ENCODE measurements at regions not wholly inside any gene's neighbourhood (a gene's known extent, or its start where the extent isn't known, plus 50 kb on each side); places are given as distances from the start of the nearest gene placed in this dataset.

GRCh38 chr10:71040846-71041605 lies 152.7 kb upstream of the PCBD1 start:
- Histone ChIP-seq H3K4me2 (replicated peaks; ENCODE audit: low read depth, low read length, poor library complexity, severe bottlenecking) (no peak overlapping the region), H2AFZ (ENCODE audit: insufficient read depth, low read depth, low read length, poor library complexity, severe bottlenecking) (no peak overlapping the region), H3K9me3 (ENCODE audit: control extremely low read depth in 1 of 3, control insufficient read depth in 2 of 3, insufficient read depth in 1 of 3, low read length in 2 of 3) (no peaks in the 10 kb centered on the region), H3K9ac (ENCODE audit: low read length) (no peak overlapping the region), H3K79me2 (ENCODE audit: control insufficient read depth, insufficient read depth, low read length) (no peaks in the 10 kb centered on the region), H3K27ac (ENCODE audit: low read length in 2 of 2) (no peak overlapping the region), H3K4me3 (ENCODE audit: control extremely low read depth in 1 of 5, extremely low read depth in 1 of 5, insufficient read depth in 1 of 5, low read depth in 2 of 5, low read length in 4 of 5) (no peak overlapping the region), H3K36me3 (replicated peaks in 1 of 2; ENCODE audit: control extremely low read depth in 1 of 2, control insufficient read depth in 1 of 2, extremely low read depth in 1 of 2, insufficient read depth in 2 of 2, low read length in 1 of 2) (no peaks in the 10 kb centered on the region), H4K20me1 (ENCODE audit: control insufficient read depth, insufficient read depth, low read length, poor library complexity, severe bottlenecking) (no peaks in the 10 kb centered on the region), H3K4me1 (ENCODE audit: control insufficient read depth in 2 of 2, insufficient read depth in 2 of 2, low read length in 2 of 2) (no peaks in the 10 kb centered on the region), H3K27me3 (replicated peaks in 1 of 4; ENCODE audit: control extremely low read depth in 1 of 4, control insufficient read depth in 3 of 4, insufficient read depth in 4 of 4, low read length in 3 of 4) (peaks cover 0 to 2% (median 0%) of the 10 kb centered on the region in 4 experiments)
- ChIA-PET CTCF (interaction anchor here (0.6 kb wide), 1 partner anchor 405 kb away, joined by 5 read pairs; no protein-coding TSS in a partner anchor), POLR2A (no interaction called here)
- Mint-ChIP-seq H3K9me3 (ENCODE audit: insufficient read depth) (no peaks in the 10 kb centered on the region), H3K4me1 (peaks cover 7% of the 10 kb centered on the region), H3K4me3 (no peak overlapping the region), H3K27me3 (no peaks in the 10 kb centered on the region), H3K27ac (no peak overlapping the region)
- no peak for DNase-seq
- ATAC-seq (ENCODE audit: low read depth), result no peak
- no peak for TF ChIP-seq CTCF (IDR thresholded peaks at IDR 0.05)
- 80% methylated on average over 19 of the region's 20 CpGs for WGBS (ENCODE audit: insufficient coverage)
- intact Hi-C loops (cut with micrococcal nuclease), result no loop called here

GRCh38 chr10:71042216-71042615 lies 153.9 kb upstream of the PCBD1 start:
- H3K27ac Mint-ChIP-seq, result no peak overlapping the region

More at GRCh38 chr10:71042216-71042615, 153.9 kb upstream of the PCBD1 start:
- Histone ChIP-seq H3K27ac (ENCODE audit: low read length in 2 of 2) (no peak overlapping the region), H3K36me3 (replicated peaks in 1 of 2; ENCODE audit: control extremely low read depth in 1 of 2, control insufficient read depth in 1 of 2, extremely low read depth in 1 of 2, insufficient read depth in 2 of 2, low read length in 1 of 2) (no peaks in the 10 kb centered on the region), H2AFZ (ENCODE audit: insufficient read depth, low read depth, low read length, poor library complexity, severe bottlenecking) (no peak overlapping the region), H3K4me3 (ENCODE audit: control extremely low read depth in 1 of 5, extremely low read depth in 1 of 5, insufficient read depth in 1 of 5, low read depth in 2 of 5, low read length in 4 of 5) (no peak overlapping the region), H4K20me1 (ENCODE audit: control insufficient read depth, insufficient read depth, low read length, poor library complexity, severe bottlenecking) (no peaks in the 10 kb centered on the region), H3K79me2 (ENCODE audit: control insufficient read depth, insufficient read depth, low read length) (no peaks in the 10 kb centered on the region), H3K9me3 (ENCODE audit: control extremely low read depth in 1 of 3, control insufficient read depth in 2 of 3, insufficient read depth in 1 of 3, low read length in 2 of 3) (no peaks in the 10 kb centered on the region), H3K27me3 (replicated peaks in 1 of 4; ENCODE audit: control extremely low read depth in 1 of 4, control insufficient read depth in 3 of 4, insufficient read depth in 4 of 4, low read length in 3 of 4) (peaks cover 0 to 2% (median 0%) of the 10 kb centered on the region in 4 experiments), H3K4me1 (ENCODE audit: control insufficient read depth in 2 of 2, insufficient read depth in 2 of 2, low read length in 2 of 2) (no peaks in the 10 kb centered on the region), H3K4me2 (replicated peaks; ENCODE audit: low read depth, low read length, poor library complexity, severe bottlenecking) (no peak overlapping the region), H3K9ac (ENCODE audit: low read length) (no peak overlapping the region)
- DNase-seq (no peak), ATAC-seq (ENCODE audit: low read depth) (no peak)
- 69% methylated on average over 3 of the region's 4 CpGs for WGBS (ENCODE audit: insufficient coverage)
- intact Hi-C loops (cut with micrococcal nuclease), result no loop called here
- POLR2A ChIA-PET, result no interaction called here
- Mint-ChIP-seq H3K4me3 (no peak overlapping the region), H3K27me3 (peaks cover 2% of the 10 kb centered on the region), H3K4me1 (peaks cover 7% of the 10 kb centered on the region), H3K9me3 (ENCODE audit: insufficient read depth) (no peaks in the 10 kb centered on the region)
- CTCF ChIA-PET, result no interaction called here
- TF ChIP-seq CTCF (IDR thresholded peaks at IDR 0.05), result no peak
- TF ChIP-seq EZH2 (IDR thresholded peaks at IDR 0.05; ENCODE audit: borderline replicate concordance, insufficient read depth, low read depth, low read length, poor library complexity, severe bottlenecking), result no peak
